HEK293 (cell line): ENCODE measurements at regions not wholly inside any gene's neighbourhood (a gene's known extent, or its start where the extent isn't known, plus 50 kb on each side); places are given as distances from the start of the nearest gene placed in this dataset.

ENCODE experiments used
- CTCF ChIA-PET: fragments of 350-600 bp; formaldehyde crosslinking; extraction: SDS; loops from one replicate; lab custom pipeline; 2021; ENCODE audit warnings: antibody characterized with exemption; lab: Yijun Ruan, JAX
- POLR2A ChIA-PET: fragments of 300-600 bp; formaldehyde crosslinking; extraction: SDS; loops from one replicate; lab custom pipeline; 2020; ENCODE audit warnings: antibody characterized with exemption, inconsistent platforms; lab: Yijun Ruan, JAX
- H3K27ac ChIP-seq: fragments of 200-500 bp; sonication (Bioruptor generic); 2 replicates; pipeline ENCODE4 v1.5.1; 2014; ENCODE audit warnings: low read depth, low read length, control low read depth, inconsistent platforms; ENCODE audit errors: extremely low read depth
- H3K36me3 ChIP-seq, 2 experiments: fragments of 200-500 bp in 1 of 2; sonication (Bioruptor generic) in 1 of 2; 1 replicate in 1 of 2; 2 replicates in 1 of 2; pipeline ENCODE4 v1.5.1; 2014 to 2017; ENCODE audit warnings: inconsistent platforms in 2 of 2, low read length in 2 of 2; ENCODE audit not compliant: control insufficient read depth in 2 of 2, insufficient read depth in 1 of 2
- H3K4me1 ChIP-seq: fragments of 200-500 bp; sonication (Bioruptor generic); 2 replicates; pipeline ENCODE4 v1.5.1; 2014; ENCODE audit warnings: mild to moderate bottlenecking, low read length, inconsistent platforms; ENCODE audit not compliant: control insufficient read depth, insufficient read depth
- H3K4me3 ChIP-seq: 2 replicates; pipeline ENCODE4 v1.5.1; 2011; ENCODE audit warnings: low read depth, mild to moderate bottlenecking, control low read depth, low read length, moderate library complexity
- H3K9me3 ChIP-seq: fragments of 200-500 bp; sonication (Bioruptor generic); 2 replicates; pipeline ENCODE4 v1.5.1; 2014; ENCODE audit warnings: low read depth, low read length, inconsistent platforms; ENCODE audit not compliant: control insufficient read depth, insufficient read depth
- BCL11A ChIP-seq: fragments of 450-650 bp; formaldehyde crosslinking; IDR thresholded peaks from 2 replicates; pipeline ENCODE4 v1.5.1; 2016; ENCODE audit warnings: low read depth, missing biosample characterization, missing genetic modification characterization
- BCL11B ChIP-seq: fragments of 450-650 bp; formaldehyde crosslinking; IDR thresholded peaks from 2 replicates; pipeline ENCODE4 v1.5.1; 2016; ENCODE audit warnings: low read depth, missing biosample characterization, missing genetic modification characterization
- BCL6B ChIP-seq: fragments of 450-650 bp; formaldehyde crosslinking; IDR thresholded peaks from 2 replicates; pipeline ENCODE4 v1.5.1; 2017; ENCODE audit warnings: missing biosample characterization, missing genetic modification characterization
- HOXC10 ChIP-seq: sonication (generic); formaldehyde crosslinking; IDR thresholded peaks from 2 replicates; pipeline ENCODE4 v1.8.1; 2023; ENCODE audit warnings: mild to moderate bottlenecking, missing genetic modification reagents
- KLF10 ChIP-seq: fragments of 450-650 bp; IDR thresholded peaks from 2 replicates; pipeline ENCODE4 v1.5.1; 2018; ENCODE audit warnings: missing biosample characterization, mild to moderate bottlenecking, missing genetic modification characterization
- KLF9 ChIP-seq: fragments of 450-650 bp; formaldehyde crosslinking; IDR thresholded peaks from 2 replicates; pipeline ENCODE4 v1.5.1; 2016; ENCODE audit warnings: missing biosample characterization, missing genetic modification characterization, low read depth
- ZBTB1 ChIP-seq: fragments of 450-650 bp; formaldehyde crosslinking; IDR thresholded peaks from 2 replicates; pipeline ENCODE4 v1.5.1; 2016; ENCODE audit warnings: missing biosample characterization, missing genetic modification characterization
- ZBTB49 ChIP-seq: fragments of 450-650 bp; formaldehyde crosslinking; IDR thresholded peaks from 2 replicates; pipeline ENCODE4 v1.5.1; 2016; ENCODE audit warnings: missing biosample characterization, missing genetic modification characterization, low read depth
- ZNF184 ChIP-seq: fragments of 450-650 bp; IDR thresholded peaks from 2 replicates; pipeline ENCODE4 v1.5.1; 2018; ENCODE audit warnings: missing biosample characterization, mild to moderate bottlenecking, missing genetic modification characterization
- ZNF211 ChIP-seq: fragments of 450-650 bp; formaldehyde crosslinking; IDR thresholded peaks from 2 replicates; pipeline ENCODE4 v1.5.1; 2016; ENCODE audit warnings: low read depth, missing biosample characterization, missing genetic modification characterization
- ZNF473 ChIP-seq: fragments of 450-650 bp; formaldehyde crosslinking; IDR thresholded peaks from 2 replicates; pipeline ENCODE4 v1.5.1; 2017; ENCODE audit warnings: missing biosample characterization, missing genetic modification characterization
- ZNF704 ChIP-seq: fragments of 450-650 bp; formaldehyde crosslinking; IDR thresholded peaks from 2 replicates; pipeline ENCODE4 v1.5.1; 2016; ENCODE audit warnings: missing biosample characterization, missing genetic modification characterization
- ZNF76 ChIP-seq: fragments of 450-650 bp; formaldehyde crosslinking; IDR thresholded peaks from 2 replicates; pipeline ENCODE4; 2016; ENCODE audit warnings: low read depth, missing biosample characterization, missing genetic modification characterization, borderline replicate concordance
- ZNF791 ChIP-seq: fragments of 450-650 bp; formaldehyde crosslinking; IDR thresholded peaks from 2 replicates; pipeline ENCODE4 v1.5.1; 2016; ENCODE audit warnings: missing biosample characterization, missing genetic modification characterization
- ZNF830 ChIP-seq: fragments of 450-650 bp; IDR thresholded peaks from 2 replicates; pipeline ENCODE4 v1.5.0; 2018; ENCODE audit warnings: missing biosample characterization, missing genetic modification characterization, low read depth, mild to moderate bottlenecking, moderate library complexity
- ZSCAN16 ChIP-seq: fragments of 450-650 bp; formaldehyde crosslinking; IDR thresholded peaks from 2 replicates; pipeline ENCODE4 v1.5.1; 2016; ENCODE audit warnings: missing biosample characterization, missing genetic modification characterization
- ZSCAN30 ChIP-seq: fragments of 450-650 bp; IDR thresholded peaks from 2 replicates; pipeline ENCODE4 v1.5.1; 2018; ENCODE audit warnings: missing biosample characterization, mild to moderate bottlenecking, missing genetic modification characterization, moderate library complexity
- TF ChIP-seq, protein P1 (sequence below): fragments of 450-650 bp; IDR thresholded peaks from 2 replicates; pipeline ENCODE4 v1.5.1; 2018; ENCODE audit warnings: missing biosample characterization, mild to moderate bottlenecking, missing genetic modification characterization
- TF ChIP-seq, protein P2 (sequence below): fragments of 450-650 bp; formaldehyde crosslinking; IDR thresholded peaks from 2 replicates; pipeline ENCODE4 v1.5.1; 2017; ENCODE audit warnings: missing biosample characterization, missing genetic modification characterization
- TF ChIP-seq, protein P3 (sequence below): fragments of 450-650 bp; formaldehyde crosslinking; IDR thresholded peaks from 2 replicates; pipeline ENCODE4 v1.5.1; 2016; ENCODE audit warnings: missing biosample characterization, missing genetic modification characterization

- H3K9me3 ChIP-seq = no peaks in the 10 kb centered on the region
- no peaks in the 10 kb centered on the region for H3K4me1 ChIP-seq
- no peak overlapping the region for H3K27ac ChIP-seq
- no peak overlapping the region for H3K4me3 ChIP-seq
- ChIA-PET POLR2A (no interaction called here), CTCF (no interaction called here)
- TF ChIP-seq ZSCAN30 (no peak), ZNF473 (tag by site-specific recombination) (no peak), ZNF184 (no peak), ZNF791 (tag by site-specific recombination) (no peak), ZNF76 (tag by site-specific recombination) (no peak), ZBTB49 (tag by site-specific recombination) (no peak), HOXC10 (CRISPR knock-in tag) (no peak), KLF10 (no peak), KLF9 (no peak), ZNF211 (tag by site-specific recombination) (no peak), ZSCAN16 (tag by site-specific recombination) (no peak), ZNF830 (tag by site-specific recombination) (no peak), BCL11A (tag by site-specific recombination) (no peak), BCL6B (tag by site-specific recombination) (no peak), ZBTB1 (tag by site-specific recombination) (no peak), BCL11B (no peak), ZNF704 (tag by site-specific recombination) (no peak)
- TF ChIP-seq, protein P1, sequence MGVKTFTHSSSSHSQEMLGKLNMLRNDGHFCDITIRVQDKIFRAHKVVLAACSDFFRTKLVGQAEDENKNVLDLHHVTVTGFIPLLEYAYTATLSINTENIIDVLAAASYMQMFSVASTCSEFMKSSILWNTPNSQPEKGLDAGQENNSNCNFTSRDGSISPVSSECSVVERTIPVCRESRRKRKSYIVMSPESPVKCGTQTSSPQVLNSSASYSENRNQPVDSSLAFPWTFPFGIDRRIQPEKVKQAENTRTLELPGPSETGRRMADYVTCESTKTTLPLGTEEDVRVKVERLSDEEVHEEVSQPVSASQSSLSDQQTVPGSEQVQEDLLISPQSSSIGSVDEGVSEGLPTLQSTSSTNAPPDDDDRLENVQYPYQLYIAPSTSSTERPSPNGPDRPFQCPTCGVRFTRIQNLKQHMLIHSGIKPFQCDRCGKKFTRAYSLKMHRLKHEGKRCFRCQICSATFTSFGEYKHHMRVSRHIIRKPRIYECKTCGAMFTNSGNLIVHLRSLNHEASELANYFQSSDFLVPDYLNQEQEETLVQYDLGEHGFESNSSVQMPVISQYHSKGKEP = no peak
- TF ChIP-seq, protein P2, sequence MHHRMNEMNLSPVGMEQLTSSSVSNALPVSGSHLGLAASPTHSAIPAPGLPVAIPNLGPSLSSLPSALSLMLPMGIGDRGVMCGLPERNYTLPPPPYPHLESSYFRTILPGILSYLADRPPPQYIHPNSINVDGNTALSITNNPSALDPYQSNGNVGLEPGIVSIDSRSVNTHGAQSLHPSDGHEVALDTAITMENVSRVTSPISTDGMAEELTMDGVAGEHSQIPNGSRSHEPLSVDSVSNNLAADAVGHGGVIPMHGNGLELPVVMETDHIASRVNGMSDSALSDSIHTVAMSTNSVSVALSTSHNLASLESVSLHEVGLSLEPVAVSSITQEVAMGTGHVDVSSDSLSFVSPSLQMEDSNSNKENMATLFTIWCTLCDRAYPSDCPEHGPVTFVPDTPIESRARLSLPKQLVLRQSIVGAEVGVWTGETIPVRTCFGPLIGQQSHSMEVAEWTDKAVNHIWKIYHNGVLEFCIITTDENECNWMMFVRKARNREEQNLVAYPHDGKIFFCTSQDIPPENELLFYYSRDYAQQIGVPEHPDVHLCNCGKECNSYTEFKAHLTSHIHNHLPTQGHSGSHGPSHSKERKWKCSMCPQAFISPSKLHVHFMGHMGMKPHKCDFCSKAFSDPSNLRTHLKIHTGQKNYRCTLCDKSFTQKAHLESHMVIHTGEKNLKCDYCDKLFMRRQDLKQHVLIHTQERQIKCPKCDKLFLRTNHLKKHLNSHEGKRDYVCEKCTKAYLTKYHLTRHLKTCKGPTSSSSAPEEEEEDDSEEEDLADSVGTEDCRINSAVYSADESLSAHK = no peak
- TF ChIP-seq, protein P3, sequence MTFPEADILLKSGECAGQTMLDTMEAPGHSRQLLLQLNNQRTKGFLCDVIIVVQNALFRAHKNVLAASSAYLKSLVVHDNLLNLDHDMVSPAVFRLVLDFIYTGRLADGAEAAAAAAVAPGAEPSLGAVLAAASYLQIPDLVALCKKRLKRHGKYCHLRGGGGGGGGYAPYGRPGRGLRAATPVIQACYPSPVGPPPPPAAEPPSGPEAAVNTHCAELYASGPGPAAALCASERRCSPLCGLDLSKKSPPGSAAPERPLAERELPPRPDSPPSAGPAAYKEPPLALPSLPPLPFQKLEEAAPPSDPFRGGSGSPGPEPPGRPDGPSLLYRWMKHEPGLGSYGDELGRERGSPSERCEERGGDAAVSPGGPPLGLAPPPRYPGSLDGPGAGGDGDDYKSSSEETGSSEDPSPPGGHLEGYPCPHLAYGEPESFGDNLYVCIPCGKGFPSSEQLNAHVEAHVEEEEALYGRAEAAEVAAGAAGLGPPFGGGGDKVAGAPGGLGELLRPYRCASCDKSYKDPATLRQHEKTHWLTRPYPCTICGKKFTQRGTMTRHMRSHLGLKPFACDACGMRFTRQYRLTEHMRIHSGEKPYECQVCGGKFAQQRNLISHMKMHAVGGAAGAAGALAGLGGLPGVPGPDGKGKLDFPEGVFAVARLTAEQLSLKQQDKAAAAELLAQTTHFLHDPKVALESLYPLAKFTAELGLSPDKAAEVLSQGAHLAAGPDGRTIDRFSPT (tag by site-specific recombination) = no peak
- no peaks in the 10 kb centered on the region for H3K36me3 ChIP-seq
Measured at GRCh38 chr6:74466572-74466971, 739.3 kb downstream of the COL12A1 start.
